IMR-90 (cell line): ENCODE measurements at regions not wholly inside any gene's neighbourhood (a gene's known extent, or its start where the extent isn't known, plus 50 kb on each side); places are given as distances from the start of the nearest gene placed in this dataset.

Experiments used
- BHLHE40 ChIP-seq: fragments of 150-350 bp; IDR thresholded peaks from 2 replicates; pipeline ENCODE4 v1.6.1; 2016; ENCODE audit warnings: mild to moderate bottlenecking, low read depth, low read length
- CEBPB ChIP-seq: IDR thresholded peaks from 2 replicates; pipeline ENCODE4 v1.6.1; 2012; ENCODE audit warnings: low read depth, low read length, improper control_type of control experiment
- CHD1 ChIP-seq: IDR thresholded peaks from 2 replicates; pipeline ENCODE4 v1.6.1; 2012; ENCODE audit warnings: low read depth, low read length, improper control_type of control experiment
- CTCF ChIP-seq: conservative IDR thresholded peaks from 2 replicates; pipeline ENCODE4 v1.5.1; 2012; ENCODE audit warnings: mild to moderate bottlenecking, low read depth, low read length, improper control_type of control experiment
- FOS ChIP-seq: fragments of 150-350 bp; IDR thresholded peaks from 2 replicates; pipeline ENCODE4 v1.6.1; 2016; ENCODE audit warnings: low read depth, low read length
- MAFK ChIP-seq: IDR thresholded peaks from 2 replicates; pipeline ENCODE4 v1.6.1; 2012; ENCODE audit warnings: low read depth, low read length, improper control_type of control experiment
- MAZ ChIP-seq: IDR thresholded peaks from 2 replicates; pipeline ENCODE4 v1.6.1; 2012; ENCODE audit warnings: low read depth, mild to moderate bottlenecking, low read length, improper control_type of control experiment, moderate library complexity, borderline replicate concordance
- NFE2L2 ChIP-seq: fragments of 150-350 bp; IDR thresholded peaks from 2 replicates; pipeline ENCODE4 v1.6.1; 2016; ENCODE audit warnings: low read depth, mild to moderate bottlenecking, low read length
- POLR2A ChIP-seq: IDR thresholded peaks from 2 replicates; pipeline ENCODE4 v1.6.1; 2012; ENCODE audit warnings: mild to moderate bottlenecking, low read depth, low read length
- RAD21 ChIP-seq: IDR thresholded peaks from 2 replicates; pipeline ENCODE4 v1.6.1; 2012; ENCODE audit warnings: low read length, improper control_type of control experiment
- RFX5 ChIP-seq: IDR thresholded peaks from 2 replicates; pipeline ENCODE4 v1.8.0; 2012; ENCODE audit warnings: low read depth, mild to moderate bottlenecking, low read length, moderate library complexity
- SMC3 ChIP-seq: fragments of 150-350 bp; IDR thresholded peaks from 2 replicates; pipeline ENCODE4 v1.6.1; 2016; ENCODE audit warnings: low read depth, mild to moderate bottlenecking, antibody characterized with exemption, low read length, moderate library complexity
- USF2 ChIP-seq: fragments of 150-350 bp; IDR thresholded peaks from 2 replicates; pipeline ENCODE4 v1.6.1; 2017; ENCODE audit warnings: mild to moderate bottlenecking, antibody characterized with exemption, low read length, low read depth

- TF ChIP-seq CEBPB (no peak), CTCF (no peak), NFE2L2 (no peak), RFX5 (no peak), MAFK (no peak), FOS (no peak), MAZ (no peak), BHLHE40 (no peak), CHD1 (no peak), USF2 (no peak), RAD21 (no peak), POLR2A (no peak), SMC3 (no peak)
Measured at GRCh38 chr2:6545336-6545735, 320.4 kb downstream of the CMPK2 start.
